HPDE6-E6E7 (cell line): ENCODE measurements at regions not wholly inside any gene's neighbourhood (a gene's known extent, or its start where the extent isn't known, plus 50 kb on each side); places are given as distances from the start of the nearest gene placed in this dataset.

Source experiments
- DNase-seq: peaks from one replicate; pipeline ENCODE4 v3.0.0; 2011; ENCODE audit warnings: missing footprints; ENCODE audit errors: extremely low spot score

GRCh38 chr14:66360366-66360926, 125.7 kb upstream of the CCDC196 start:
- no peak for DNase-seq

- no peak for DNase-seq
These were observed 125.2 kb upstream of the CCDC196 start for GRCh38 chr14:66361013-66361412.

GRCh38 chr14:66365388-66365787, 120.8 kb upstream of the CCDC196 start:
- no peak for DNase-seq

GRCh38 chr14:66369157-66369697, 116.9 kb upstream of the CCDC196 start:
- no peak for DNase-seq

- DNase-seq = no peak
These were observed 114.4 kb upstream of the CCDC196 start for GRCh38 chr14:66371776-66372175.

- no peak for DNase-seq
These were observed 110.9 kb upstream of the CCDC196 start for GRCh38 chr14:66375046-66375964.

GRCh38 chr14:66377574-66377973, 108.6 kb upstream of the CCDC196 start:
- DNase-seq = no peak

GRCh38 chr14:66378712-66379505, 107.3 kb upstream of the CCDC196 start:
- peak; percentile 98 for DNase-seq

- no peak for DNase-seq
These were observed 106.0 kb upstream of the CCDC196 start for GRCh38 chr14:66380143-66380542.

- no peak for DNase-seq
These were observed 104.4 kb upstream of the CCDC196 start for GRCh38 chr14:66381755-66382154.

- no peak for DNase-seq
These were observed 102.9 kb upstream of the CCDC196 start for GRCh38 chr14:66383257-66383656.

- DNase-seq = no peak
These were observed 102.4 kb upstream of the CCDC196 start for GRCh38 chr14:66383771-66384170.

GRCh38 chr14:66388516-66388915, 97.7 kb upstream of the CCDC196 start:
- no peak for DNase-seq

- DNase-seq = no peak
These were observed 96.7 kb upstream of the CCDC196 start for GRCh38 chr14:66389481-66389880.

GRCh38 chr14:66395300-66395699, 90.9 kb upstream of the CCDC196 start:
- DNase-seq = peak; percentile 29

GRCh38 chr14:66396164-66396563, 90.0 kb upstream of the CCDC196 start:
- DNase-seq = no peak

GRCh38 chr14:66398437-66398836, 87.7 kb upstream of the CCDC196 start:
- no peak for DNase-seq

GRCh38 chr14:66401449-66402095, 84.6 kb upstream of the CCDC196 start:
- DNase-seq = no peak

- peak; percentile 27 for DNase-seq
These were observed 83.0 kb upstream of the CCDC196 start for GRCh38 chr14:66403183-66403582.

GRCh38 chr14:66404051-66404545, 82.1 kb upstream of the CCDC196 start:
- no peak for DNase-seq

- no peak for DNase-seq
These were observed 81.0 kb upstream of the CCDC196 start for GRCh38 chr14:66405158-66405557.
